ENCODE measurements at regions not wholly inside any gene's neighbourhood (a gene's known extent, or its start where the extent isn't known, plus 50 kb on each side); places are given as distances from the start of the nearest gene placed in this dataset.
"Not testable (repeated sequence)": the region's sequence is repeated elsewhere in the genome, so short reads cannot be mapped to it uniquely, and the experiment has no call there.

DNA sequence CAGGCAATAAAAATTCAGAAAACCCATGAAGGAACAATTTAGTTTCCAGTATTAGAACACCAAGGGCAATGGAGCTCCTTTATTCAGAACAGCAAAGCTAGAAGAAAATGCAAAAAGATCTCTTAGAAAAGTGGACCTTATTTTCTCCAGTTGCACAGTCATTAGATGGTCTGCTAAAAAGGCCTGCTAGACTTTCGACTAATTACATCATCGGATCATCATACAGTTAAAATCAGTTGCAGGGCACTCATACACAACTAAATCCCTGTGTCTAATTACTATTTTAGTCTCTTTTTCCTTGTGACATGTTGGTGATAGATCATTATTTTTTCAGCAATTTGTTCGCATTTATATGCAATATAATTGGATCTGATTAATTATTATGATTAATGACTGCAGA, 425.3 kb downstream of the NR4A2 start:
- Histone ChIP-seq H3K36me3 (ENCODE audit: control insufficient read depth, insufficient read depth, low read length) (no peaks in the 10 kb centered on the region), H3K9me3 (ENCODE audit: control insufficient read depth, insufficient read depth, low read length) (no peaks in the 10 kb centered on the region), H3K9ac (ENCODE audit: low read depth, low read length) (no peak overlapping the region), H3K27ac (ENCODE audit: low read depth, low read length) (no peak overlapping the region), H3K4me3 (ENCODE audit: low read depth, low read length) (no peak overlapping the region), H3K27me3 (ENCODE audit: control insufficient read depth, insufficient read depth, low read length) (no peaks in the 10 kb centered on the region), H3K4me1 (ENCODE audit: control insufficient read depth, insufficient read depth, low read length) (peaks cover 53% of the 10 kb centered on the region)

DNA sequence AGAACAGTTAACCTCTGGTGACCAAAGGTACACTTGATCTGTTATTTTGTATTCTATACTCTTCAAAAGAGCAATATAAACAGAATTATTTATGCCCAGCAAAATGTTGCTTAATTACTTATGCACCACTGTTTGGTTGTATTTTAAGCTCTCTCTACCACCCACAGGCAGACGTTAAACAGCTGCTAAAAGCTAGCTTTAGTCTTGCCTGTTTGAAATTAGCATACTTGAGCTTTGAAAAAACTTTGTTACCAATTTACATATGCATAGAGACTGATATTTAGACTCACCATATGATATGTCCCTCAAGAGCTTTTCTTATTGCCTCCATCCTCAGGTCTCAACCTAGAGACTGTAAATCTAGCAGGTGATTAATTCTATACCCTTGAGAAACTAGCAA, 426.9 kb downstream of the NR4A2 start:
- Histone ChIP-seq H3K4me3 (ENCODE audit: low read depth, low read length) (no peak overlapping the region; the same call in 1 of the 2 replicates), H3K9ac (ENCODE audit: low read depth, low read length) (no peak overlapping the region), H3K4me1 (ENCODE audit: control insufficient read depth, insufficient read depth, low read length) (peaks cover 53% of the 10 kb centered on the region), H3K27ac (ENCODE audit: low read depth, low read length) (peak overlapping the region; percentile 33), H3K36me3 (ENCODE audit: control insufficient read depth, insufficient read depth, low read length) (no peaks in the 10 kb centered on the region), H3K9me3 (ENCODE audit: control insufficient read depth, insufficient read depth, low read length) (no peaks in the 10 kb centered on the region), H3K27me3 (ENCODE audit: control insufficient read depth, insufficient read depth, low read length) (no peaks in the 10 kb centered on the region)

DNA sequence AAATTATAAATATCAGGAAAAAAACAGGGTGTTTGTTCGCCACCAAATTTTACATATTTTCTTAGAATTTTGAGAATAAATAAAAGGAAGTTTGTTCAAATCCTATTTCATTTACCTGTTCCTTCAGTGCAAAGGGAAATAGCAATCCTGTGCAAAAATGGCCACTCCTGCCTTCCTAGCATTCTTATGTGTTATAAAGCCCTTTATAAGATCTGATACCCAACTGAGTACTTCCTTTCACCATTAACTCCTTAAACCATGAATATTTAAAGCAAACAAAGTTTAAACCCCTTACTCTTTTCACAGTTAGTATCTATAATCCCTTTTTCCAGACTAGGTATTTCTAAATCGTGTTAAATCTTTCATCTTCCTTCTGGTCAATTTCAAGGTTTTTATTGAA, 427.8 kb downstream of the NR4A2 start:
- Histone ChIP-seq H3K9me3 (ENCODE audit: control insufficient read depth, insufficient read depth, low read length) (no peaks in the 10 kb centered on the region), H3K4me3 (ENCODE audit: low read depth, low read length) (no peak overlapping the region), H3K4me1 (ENCODE audit: control insufficient read depth, insufficient read depth, low read length) (peaks cover 53% of the 10 kb centered on the region), H3K9ac (ENCODE audit: low read depth, low read length) (no peak overlapping the region), H3K36me3 (ENCODE audit: control insufficient read depth, insufficient read depth, low read length) (no peaks in the 10 kb centered on the region), H3K27me3 (ENCODE audit: control insufficient read depth, insufficient read depth, low read length) (no peaks in the 10 kb centered on the region), H3K27ac (ENCODE audit: low read depth, low read length) (peak overlapping the region; percentile 1)

DNA sequence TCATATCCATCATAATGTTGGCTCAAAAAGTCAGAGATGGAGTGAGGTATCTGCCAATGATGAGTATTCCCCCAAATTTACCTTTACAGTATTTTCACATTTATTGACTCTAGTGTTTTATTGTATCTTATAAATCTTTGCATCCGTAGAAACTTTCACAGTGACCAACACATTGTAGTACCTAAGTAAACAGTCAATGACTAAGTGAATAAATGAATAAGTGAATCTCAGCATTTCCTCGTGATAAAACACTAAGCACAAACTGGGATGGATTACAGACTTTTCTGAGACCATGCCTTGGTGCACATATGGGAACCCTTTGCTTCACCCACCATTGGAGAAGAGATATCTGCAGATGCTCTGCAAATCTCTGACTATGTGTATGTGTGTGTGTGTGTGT, 429.9 kb downstream of the NR4A2 start:
- Histone ChIP-seq H3K4me3 (ENCODE audit: low read depth, low read length) (no peak overlapping the region), H3K27me3 (ENCODE audit: control insufficient read depth, insufficient read depth, low read length) (no peaks in the 10 kb centered on the region), H3K9ac (ENCODE audit: low read depth, low read length) (no peak overlapping the region), H3K36me3 (ENCODE audit: control insufficient read depth, insufficient read depth, low read length) (no peaks in the 10 kb centered on the region), H3K27ac (ENCODE audit: low read depth, low read length) (no peak overlapping the region), H3K9me3 (ENCODE audit: control insufficient read depth, insufficient read depth, low read length) (no peaks in the 10 kb centered on the region), H3K4me1 (ENCODE audit: control insufficient read depth, insufficient read depth, low read length) (peaks cover 37% of the 10 kb centered on the region)

DNA sequence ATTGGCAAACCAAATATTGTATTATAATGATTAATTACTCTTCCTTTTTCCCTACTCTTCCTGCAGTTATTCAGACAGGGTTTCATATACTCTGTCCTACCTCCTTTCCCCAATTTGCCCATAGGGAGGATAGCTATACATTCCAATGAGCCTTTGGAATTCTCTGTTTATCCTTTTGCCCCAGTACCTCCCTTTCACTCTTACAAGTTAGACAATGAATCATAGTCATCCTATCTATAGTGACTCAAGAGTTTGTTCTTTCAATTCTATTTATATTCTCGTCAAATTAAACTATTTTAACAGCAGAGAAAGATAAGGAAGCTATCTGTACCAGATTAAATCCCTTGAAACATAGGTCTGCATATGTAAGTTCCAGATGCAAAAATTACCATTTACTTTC, 437.5 kb downstream of the NR4A2 start:
- no peaks in the 10 kb centered on the region for H3K9me3 ChIP-seq (ENCODE audit: control insufficient read depth, insufficient read depth, low read length)
- H3K9ac ChIP-seq (ENCODE audit: low read depth, low read length): no peak overlapping the region
- H3K36me3 ChIP-seq (ENCODE audit: control insufficient read depth, insufficient read depth, low read length): no peaks in the 10 kb centered on the region
- no peaks in the 10 kb centered on the region for H3K27me3 ChIP-seq (ENCODE audit: control insufficient read depth, insufficient read depth, low read length)
- no peak overlapping the region for H3K27ac ChIP-seq (ENCODE audit: low read depth, low read length)
- H3K4me1 ChIP-seq (ENCODE audit: control insufficient read depth, insufficient read depth, low read length): no peaks in the 10 kb centered on the region
- H3K4me3 ChIP-seq (ENCODE audit: low read depth, low read length): no peak overlapping the region

DNA sequence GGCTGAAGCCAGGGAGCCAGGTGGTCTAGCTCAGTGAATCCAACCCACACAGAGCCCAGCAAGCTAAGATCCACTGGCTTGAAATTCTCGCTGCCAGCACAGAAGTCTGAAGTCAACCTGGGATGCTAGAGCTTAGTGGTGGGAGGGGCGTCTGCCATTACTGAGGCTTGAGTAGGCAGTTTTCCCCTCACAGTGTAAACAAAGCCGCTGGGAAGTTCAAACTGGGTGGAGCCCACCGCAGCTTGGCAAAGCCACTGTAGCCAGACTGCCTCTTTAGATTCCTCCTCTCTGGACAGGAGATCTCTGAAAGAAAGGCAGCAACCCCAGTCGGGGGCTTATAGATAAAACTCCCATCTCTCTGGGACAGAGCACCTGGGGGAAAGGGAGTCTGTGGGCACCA, 452.1 kb downstream of the NR4A2 start:
- H3K27me3 ChIP-seq (ENCODE audit: control insufficient read depth, insufficient read depth, low read length); H3K36me3 ChIP-seq (ENCODE audit: control insufficient read depth, insufficient read depth, low read length); H3K4me3 ChIP-seq (ENCODE audit: low read depth, low read length); H3K9me3 ChIP-seq (ENCODE audit: control insufficient read depth, insufficient read depth, low read length); H3K27ac ChIP-seq (ENCODE audit: low read depth, low read length); H3K4me1 ChIP-seq (ENCODE audit: control insufficient read depth, insufficient read depth, low read length); H3K9ac ChIP-seq (ENCODE audit: low read depth, low read length): not testable (repeated sequence)

DNA sequence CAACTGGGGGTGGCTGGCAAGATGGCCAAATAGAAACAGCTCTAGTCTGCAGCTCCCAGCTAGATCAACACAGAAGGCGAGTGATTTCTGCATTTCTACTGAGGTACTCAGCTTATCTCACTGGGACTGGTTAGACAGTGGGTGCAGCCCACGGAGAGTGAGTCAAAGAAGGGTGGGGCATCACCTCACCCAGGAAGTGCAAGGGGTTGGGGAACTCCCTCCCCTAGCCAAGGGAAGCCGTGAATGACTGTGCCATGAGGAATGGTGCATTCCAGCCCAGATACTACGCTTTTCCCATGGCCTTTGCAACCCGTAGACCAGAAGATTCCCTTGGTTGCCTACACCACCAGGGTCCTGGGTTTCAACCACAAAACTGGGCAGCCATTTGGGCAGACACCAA, 452.6 kb downstream of the NR4A2 start:
- not testable (repeated sequence) for H3K9ac ChIP-seq (ENCODE audit: low read depth, low read length); H3K9me3 ChIP-seq (ENCODE audit: control insufficient read depth, insufficient read depth, low read length); H3K36me3 ChIP-seq (ENCODE audit: control insufficient read depth, insufficient read depth, low read length); H3K27me3 ChIP-seq (ENCODE audit: control insufficient read depth, insufficient read depth, low read length); H3K4me3 ChIP-seq (ENCODE audit: low read depth, low read length); H3K4me1 ChIP-seq (ENCODE audit: control insufficient read depth, insufficient read depth, low read length); H3K27ac ChIP-seq (ENCODE audit: low read depth, low read length)

DNA sequence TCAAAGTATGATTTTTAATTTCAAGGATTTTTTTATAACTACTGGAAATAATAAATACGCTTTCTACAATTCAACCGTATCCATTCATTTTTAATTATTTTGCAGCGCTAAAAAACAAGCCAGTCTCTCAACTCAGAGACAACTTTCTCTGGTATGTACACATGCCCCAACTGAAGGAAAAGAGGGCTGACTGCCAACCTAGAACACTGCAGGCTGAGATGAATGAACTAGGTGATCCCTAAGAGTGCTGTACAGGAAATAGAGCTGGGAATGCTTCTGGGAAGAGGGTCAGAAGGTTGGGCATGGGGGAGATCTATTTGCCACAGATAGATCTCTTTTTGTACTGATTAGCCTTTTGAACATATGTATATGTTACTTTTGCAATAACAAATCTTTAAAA, 460.1 kb downstream of the NR4A2 start:
- Histone ChIP-seq H3K9me3 (ENCODE audit: control insufficient read depth, insufficient read depth, low read length) (no peaks in the 10 kb centered on the region), H3K9ac (ENCODE audit: low read depth, low read length) (no peak overlapping the region), H3K27ac (ENCODE audit: low read depth, low read length) (no peak overlapping the region), H3K27me3 (ENCODE audit: control insufficient read depth, insufficient read depth, low read length) (no peaks in the 10 kb centered on the region), H3K4me3 (ENCODE audit: low read depth, low read length) (no peak overlapping the region), H3K4me1 (ENCODE audit: control insufficient read depth, insufficient read depth, low read length) (no peaks in the 10 kb centered on the region), H3K36me3 (ENCODE audit: control insufficient read depth, insufficient read depth, low read length) (no peaks in the 10 kb centered on the region)

DNA sequence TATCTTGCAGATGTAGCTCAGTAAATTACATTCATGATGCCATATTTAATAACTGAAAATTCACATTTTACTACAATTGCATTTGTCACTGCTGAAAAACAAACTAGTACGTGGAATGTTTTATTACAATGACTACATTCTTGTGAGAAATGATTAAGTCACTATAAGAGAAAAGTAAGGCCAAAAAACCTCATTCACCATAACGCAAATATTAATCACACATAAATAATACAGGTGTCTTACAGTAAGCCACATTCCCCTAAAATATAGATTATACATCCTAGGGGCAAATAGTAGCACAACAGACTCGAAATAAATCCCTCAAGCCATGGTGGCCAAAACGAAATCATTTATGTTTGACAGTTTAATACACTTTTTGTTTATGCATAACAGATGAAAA, 460.6 kb downstream of the NR4A2 start:
- Histone ChIP-seq H3K4me1 (ENCODE audit: control insufficient read depth, insufficient read depth, low read length) (no peaks in the 10 kb centered on the region), H3K36me3 (ENCODE audit: control insufficient read depth, insufficient read depth, low read length) (no peaks in the 10 kb centered on the region), H3K9me3 (ENCODE audit: control insufficient read depth, insufficient read depth, low read length) (no peaks in the 10 kb centered on the region), H3K27me3 (ENCODE audit: control insufficient read depth, insufficient read depth, low read length) (no peaks in the 10 kb centered on the region), H3K27ac (ENCODE audit: low read depth, low read length) (no peak overlapping the region), H3K9ac (ENCODE audit: low read depth, low read length) (no peak overlapping the region), H3K4me3 (ENCODE audit: low read depth, low read length) (no peak overlapping the region)

DNA sequence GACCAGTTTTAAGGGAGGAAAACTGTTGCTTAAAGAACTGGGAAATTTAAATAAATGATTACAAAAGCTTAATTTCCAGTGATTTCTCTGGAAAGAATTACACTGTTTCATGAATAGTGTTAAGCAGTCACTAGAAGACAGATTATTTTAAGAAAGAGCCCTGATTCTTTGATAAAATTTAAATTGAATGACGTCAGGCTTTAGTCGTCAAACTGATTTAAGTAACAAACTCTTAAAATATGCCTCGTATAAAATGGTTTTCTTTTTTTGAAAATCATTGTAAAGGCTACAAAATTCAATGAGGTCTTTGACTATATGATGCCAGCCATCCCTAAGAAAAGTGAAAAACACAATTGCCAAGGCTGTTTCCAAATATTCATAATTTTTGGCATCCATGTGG, 465.0 kb downstream of the NR4A2 start:
- no peak overlapping the region for H3K9ac ChIP-seq (ENCODE audit: low read depth, low read length)
- no peaks in the 10 kb centered on the region for H3K9me3 ChIP-seq (ENCODE audit: control insufficient read depth, insufficient read depth, low read length)
- no peaks in the 10 kb centered on the region for H3K27me3 ChIP-seq (ENCODE audit: control insufficient read depth, insufficient read depth, low read length)
- no peaks in the 10 kb centered on the region for H3K36me3 ChIP-seq (ENCODE audit: control insufficient read depth, insufficient read depth, low read length)
- H3K4me3 ChIP-seq (ENCODE audit: low read depth, low read length): no peak overlapping the region
- no peak overlapping the region for H3K27ac ChIP-seq (ENCODE audit: low read depth, low read length)
- H3K4me1 ChIP-seq (ENCODE audit: control insufficient read depth, insufficient read depth, low read length): no peaks in the 10 kb centered on the region

DNA sequence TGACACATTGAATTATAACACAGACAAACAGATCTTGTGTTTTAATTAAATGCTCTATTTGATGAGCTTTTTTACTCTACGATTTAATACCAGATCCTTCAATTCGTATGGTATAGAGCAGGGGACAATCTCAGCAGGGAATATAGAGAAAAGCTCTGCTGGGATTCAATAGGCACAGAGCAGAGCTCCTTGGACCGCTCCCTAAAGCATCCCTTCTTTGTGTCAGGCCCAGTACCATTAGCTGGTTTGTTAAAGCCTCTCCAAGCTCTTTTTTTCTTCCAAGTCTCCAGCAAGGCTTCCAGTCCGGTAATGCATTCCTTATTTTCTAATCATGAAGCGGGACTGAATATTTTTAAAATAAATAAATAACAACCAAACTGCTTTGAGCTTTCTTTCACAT, 466.0 kb downstream of the NR4A2 start:
- H3K27ac ChIP-seq (ENCODE audit: low read depth, low read length): no peak overlapping the region
- H3K4me1 ChIP-seq (ENCODE audit: control insufficient read depth, insufficient read depth, low read length): no peaks in the 10 kb centered on the region
- H3K9me3 ChIP-seq (ENCODE audit: control insufficient read depth, insufficient read depth, low read length): no peaks in the 10 kb centered on the region
- no peaks in the 10 kb centered on the region for H3K27me3 ChIP-seq (ENCODE audit: control insufficient read depth, insufficient read depth, low read length)
- no peak overlapping the region for H3K4me3 ChIP-seq (ENCODE audit: low read depth, low read length)
- no peak overlapping the region for H3K9ac ChIP-seq (ENCODE audit: low read depth, low read length)
- no peaks in the 10 kb centered on the region for H3K36me3 ChIP-seq (ENCODE audit: control insufficient read depth, insufficient read depth, low read length)

DNA sequence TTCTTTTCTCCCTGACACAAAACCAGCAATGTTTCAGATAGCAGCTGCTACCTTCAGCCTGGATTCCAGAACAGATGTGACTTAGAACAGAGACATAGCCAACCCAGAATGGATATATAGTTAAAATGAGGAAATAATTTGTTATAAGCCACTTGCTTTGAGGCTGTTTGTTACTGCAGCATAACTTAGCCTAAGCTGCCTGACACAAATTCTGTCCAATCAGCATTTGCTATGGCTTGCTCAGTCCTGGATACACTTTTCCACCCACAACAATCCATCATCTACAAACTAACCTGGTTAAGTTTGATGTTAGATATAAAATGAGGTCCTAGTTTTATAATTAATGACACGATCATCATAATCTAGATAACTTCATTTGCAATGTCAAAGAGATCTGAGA, 480.4 kb downstream of the NR4A2 start:
- no peaks in the 10 kb centered on the region for H3K36me3 ChIP-seq (ENCODE audit: control insufficient read depth, insufficient read depth, low read length)
- peaks cover 4% of the 10 kb centered on the region for H3K4me1 ChIP-seq (ENCODE audit: control insufficient read depth, insufficient read depth, low read length)
- H3K9ac ChIP-seq (ENCODE audit: low read depth, low read length): no peak overlapping the region

More for the DNA sequence above, 480.4 kb downstream of the NR4A2 start:
- H3K27ac ChIP-seq (ENCODE audit: low read depth, low read length): no peak overlapping the region
- H3K27me3 ChIP-seq (ENCODE audit: control insufficient read depth, insufficient read depth, low read length): no peaks in the 10 kb centered on the region
- H3K4me3 ChIP-seq (ENCODE audit: low read depth, low read length): no peak overlapping the region
- H3K9me3 ChIP-seq (ENCODE audit: control insufficient read depth, insufficient read depth, low read length): no peaks in the 10 kb centered on the region
